ENCODE measurements at regions not wholly inside any gene's neighbourhood (a gene's known extent, or its start where the extent isn't known, plus 50 kb on each side); places are given as distances from the start of the nearest gene placed in this dataset.

DNA sequence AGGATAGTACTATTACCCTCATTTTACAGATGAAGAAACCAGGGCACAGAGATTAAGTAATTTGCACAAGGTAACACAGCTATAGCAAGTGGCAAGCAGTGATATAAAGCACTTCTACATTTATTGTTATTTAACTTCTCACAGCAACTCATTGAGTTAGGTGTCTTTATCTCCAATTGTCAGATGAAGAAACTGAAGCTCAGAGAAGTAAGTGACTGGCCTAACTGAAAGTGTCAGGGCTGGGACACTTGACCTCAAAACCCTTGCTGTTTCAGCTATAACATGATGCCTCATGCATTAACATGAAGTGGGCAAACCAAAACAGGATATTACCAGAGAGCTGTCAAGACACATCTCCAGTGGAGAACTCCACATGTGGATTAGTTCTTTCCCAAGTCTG, 65.8 kb upstream of the LEKR1 start:
- TF ChIP-seq GATA2 (IDR thresholded peaks at IDR 0.05; ENCODE audit: low read depth, low read length) (no peak), GATA3 (IDR thresholded peaks at IDR 0.05; ENCODE audit: low read depth, low read length) (no peak)

DNA sequence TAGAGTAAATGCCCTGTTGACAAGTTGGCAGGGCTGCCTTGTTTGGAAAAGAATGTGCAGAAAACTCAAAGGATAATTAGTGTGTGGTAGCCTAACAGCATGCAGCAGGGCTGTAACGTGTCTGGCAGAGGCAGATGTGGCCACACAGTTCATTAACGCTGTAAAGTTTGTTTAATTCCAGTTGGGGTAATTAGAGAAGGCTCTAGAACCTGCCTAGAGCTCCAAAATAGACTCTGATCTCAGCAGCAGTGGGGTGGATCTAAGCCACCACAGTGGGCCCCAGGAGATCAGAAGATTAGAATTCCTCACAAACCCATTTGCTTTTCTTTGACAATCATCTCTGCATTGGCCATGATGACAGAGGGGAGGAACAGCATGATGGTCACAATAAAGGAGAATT, 65.1 kb upstream of the LEKR1 start:
- TF ChIP-seq GATA2 (IDR thresholded peaks at IDR 0.05; ENCODE audit: low read depth, low read length) (no peak), GATA3 (IDR thresholded peaks at IDR 0.05; ENCODE audit: low read depth, low read length) (no peak)

DNA sequence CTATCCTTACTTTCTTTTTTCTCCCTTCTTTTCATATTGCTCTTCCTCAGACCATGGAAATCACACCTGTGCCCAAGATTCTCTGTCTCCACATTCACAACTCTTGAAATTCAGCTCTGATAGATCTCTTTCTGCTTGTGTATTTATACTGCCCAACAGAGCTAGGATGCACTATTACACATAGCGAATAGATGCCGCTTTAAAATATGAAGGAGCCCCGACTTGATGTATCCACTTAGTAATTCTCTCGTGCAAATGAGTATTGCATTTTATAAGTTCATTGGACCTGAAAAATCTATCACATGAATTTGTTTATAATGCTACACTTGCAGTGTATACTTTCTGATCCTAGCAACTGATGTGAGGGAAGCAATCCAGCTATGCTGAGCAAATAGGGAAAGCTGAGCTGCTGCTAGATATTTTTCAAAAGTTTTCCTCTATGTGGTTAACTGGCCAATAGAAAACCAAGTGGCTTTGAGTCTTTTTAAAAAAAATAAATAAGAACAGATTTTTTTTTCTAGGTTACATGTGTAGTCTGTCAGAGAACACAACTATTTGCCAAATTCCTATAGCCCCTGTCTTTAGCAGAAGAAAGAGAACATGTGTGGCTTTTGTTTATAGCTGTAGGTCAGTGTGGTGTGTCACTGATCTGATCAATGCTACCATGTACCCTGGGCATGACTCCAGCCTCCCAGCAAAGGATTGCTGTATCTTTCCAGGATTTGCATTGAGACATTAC, 64.3 kb upstream of the LEKR1 start:
- no peak for TF ChIP-seq GATA2 (IDR thresholded peaks at IDR 0.05; ENCODE audit: low read depth, low read length)
- TF ChIP-seq GATA3 (IDR thresholded peaks at IDR 0.05; ENCODE audit: low read depth, low read length), result no peak

DNA sequence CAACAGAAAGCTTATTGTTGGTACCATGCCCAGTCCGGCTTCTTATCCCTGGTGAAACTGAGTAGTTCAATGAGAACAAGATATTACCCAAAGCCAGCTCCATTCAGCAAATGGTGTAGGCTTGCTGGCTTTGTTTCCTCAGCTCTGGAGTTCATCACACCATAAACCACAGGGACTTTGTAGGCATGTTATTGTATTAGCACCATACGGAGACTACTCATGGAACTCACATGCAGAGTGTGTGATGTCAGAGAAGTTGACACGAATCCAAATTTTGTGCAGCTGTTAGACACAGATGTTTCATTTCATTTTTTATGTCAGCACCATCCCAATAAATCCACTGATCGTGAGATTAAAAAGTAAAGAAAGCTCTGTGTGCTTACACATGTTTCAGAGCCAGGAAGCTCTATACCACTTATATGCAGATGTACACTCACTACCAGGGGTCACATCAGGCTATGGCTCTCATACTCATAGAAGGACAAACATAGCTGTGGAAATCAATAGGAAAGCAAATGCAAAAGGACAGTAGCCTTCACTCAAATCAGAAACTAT, 63.4 kb upstream of the LEKR1 start:
- peak; percentile 71; the same call in 1 of the 2 replicates for TF ChIP-seq GATA2 (IDR thresholded peaks at IDR 0.05; ENCODE audit: low read depth, low read length)
- peak; percentile 61; the same call in 1 of the 2 replicates for TF ChIP-seq GATA3 (IDR thresholded peaks at IDR 0.05; ENCODE audit: low read depth, low read length)

DNA sequence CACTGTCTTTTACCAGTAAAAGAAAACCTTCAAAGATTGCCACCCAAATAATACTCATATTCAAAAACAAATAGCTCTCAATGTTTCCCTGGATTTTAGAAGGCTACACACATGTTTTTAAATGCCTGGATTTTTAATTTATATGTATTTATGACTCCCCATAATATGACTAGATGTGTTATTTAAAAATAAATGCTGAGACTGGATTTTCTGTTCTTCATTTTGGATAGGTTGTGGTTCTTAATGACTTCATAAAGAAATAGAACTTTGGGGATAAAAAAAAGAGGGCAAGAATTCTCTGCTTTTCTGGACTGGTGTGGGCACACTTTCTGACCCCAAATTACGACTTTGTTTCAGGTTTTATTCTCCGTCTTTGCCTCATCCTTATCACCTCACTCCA, 62.8 kb upstream of the LEKR1 start:
- TF ChIP-seq GATA3 (IDR thresholded peaks at IDR 0.05; ENCODE audit: low read depth, low read length) (no peak), GATA2 (IDR thresholded peaks at IDR 0.05; ENCODE audit: low read depth, low read length) (no peak)

DNA sequence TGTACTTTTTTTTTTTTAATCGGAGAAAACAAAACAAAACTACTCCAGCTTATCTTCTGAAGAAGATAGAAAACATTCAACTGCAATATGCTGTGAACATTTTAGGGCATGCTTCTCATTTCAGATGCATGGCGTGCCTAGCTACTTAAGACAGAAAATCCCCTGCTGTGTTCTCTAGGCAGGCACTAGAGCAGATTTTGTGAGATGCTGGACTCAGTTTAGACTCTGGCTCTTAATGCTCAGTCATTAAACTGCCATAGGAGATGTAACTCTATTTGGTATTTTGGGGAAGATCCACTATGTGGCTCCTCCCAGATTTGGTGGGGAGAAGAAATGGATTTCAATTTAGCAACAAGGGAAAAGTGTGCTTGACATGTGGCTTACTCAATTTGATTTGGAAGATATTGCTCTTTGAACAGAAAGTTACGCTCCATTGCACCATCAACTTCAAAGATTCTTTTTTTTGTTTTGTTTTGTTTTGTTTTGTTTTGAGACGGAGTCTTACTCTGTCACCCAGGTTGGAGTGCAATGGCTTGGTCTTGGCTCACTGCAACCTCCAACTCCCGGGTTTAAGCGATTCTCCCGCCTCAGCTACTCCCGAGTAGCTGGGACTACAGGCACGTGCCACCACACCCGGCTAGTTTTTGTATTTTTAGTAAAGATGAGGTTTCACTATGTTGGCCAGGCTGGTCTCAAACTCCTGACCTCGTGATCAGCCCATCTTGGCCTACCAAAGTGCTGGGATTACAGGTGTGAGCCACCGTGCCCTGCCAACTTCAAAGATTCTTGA, 62.0 kb upstream of the LEKR1 start:
- no peak for TF ChIP-seq GATA3 (IDR thresholded peaks at IDR 0.05; ENCODE audit: low read depth, low read length)
- TF ChIP-seq GATA2 (IDR thresholded peaks at IDR 0.05; ENCODE audit: low read depth, low read length), result no peak

DNA sequence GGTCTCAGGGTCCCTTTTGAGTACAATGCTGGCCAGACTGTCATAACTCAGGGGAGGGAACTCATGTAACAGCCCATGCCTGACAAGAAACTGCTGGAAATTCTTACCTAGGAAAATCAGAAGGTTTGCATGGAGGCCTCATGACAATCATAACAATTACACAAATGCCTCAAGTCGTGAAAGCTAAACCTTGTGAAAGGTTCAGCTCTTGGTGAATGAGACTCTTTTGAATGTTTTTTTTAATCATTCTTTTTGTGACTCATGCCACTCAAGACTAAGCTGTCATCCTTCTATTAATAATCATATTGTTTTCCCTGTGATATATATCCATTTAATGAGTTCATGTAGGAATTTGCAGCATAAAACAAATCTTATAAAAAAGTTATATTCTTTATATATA, 61.4 kb upstream of the LEKR1 start:
- TF ChIP-seq GATA2 (IDR thresholded peaks at IDR 0.05; ENCODE audit: low read depth, low read length) (no peak), GATA3 (IDR thresholded peaks at IDR 0.05; ENCODE audit: low read depth, low read length) (no peak)

DNA sequence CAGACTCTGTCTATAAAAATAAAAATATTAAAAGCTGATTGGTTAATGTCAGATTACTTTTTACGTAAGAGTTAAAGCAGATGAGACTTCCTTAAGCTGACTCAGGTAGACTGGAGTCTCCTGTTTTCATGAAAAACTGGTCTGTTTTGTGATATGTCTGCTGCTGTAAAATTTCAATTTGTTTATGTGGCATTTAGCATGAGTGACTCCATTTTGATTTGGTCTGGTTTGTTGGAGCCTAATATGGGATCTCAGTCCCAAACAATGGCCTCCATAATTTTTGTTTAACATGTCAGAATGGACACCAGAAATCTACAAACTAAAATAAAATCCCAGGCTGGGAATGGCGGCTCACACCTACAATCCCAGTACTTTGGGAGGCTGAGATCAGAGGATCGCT, 57.8 kb upstream of the LEKR1 start:
- TF ChIP-seq GATA3 (IDR thresholded peaks at IDR 0.05; ENCODE audit: low read depth, low read length), result no peak
- TF ChIP-seq GATA2 (IDR thresholded peaks at IDR 0.05; ENCODE audit: low read depth, low read length), result no peak

DNA sequence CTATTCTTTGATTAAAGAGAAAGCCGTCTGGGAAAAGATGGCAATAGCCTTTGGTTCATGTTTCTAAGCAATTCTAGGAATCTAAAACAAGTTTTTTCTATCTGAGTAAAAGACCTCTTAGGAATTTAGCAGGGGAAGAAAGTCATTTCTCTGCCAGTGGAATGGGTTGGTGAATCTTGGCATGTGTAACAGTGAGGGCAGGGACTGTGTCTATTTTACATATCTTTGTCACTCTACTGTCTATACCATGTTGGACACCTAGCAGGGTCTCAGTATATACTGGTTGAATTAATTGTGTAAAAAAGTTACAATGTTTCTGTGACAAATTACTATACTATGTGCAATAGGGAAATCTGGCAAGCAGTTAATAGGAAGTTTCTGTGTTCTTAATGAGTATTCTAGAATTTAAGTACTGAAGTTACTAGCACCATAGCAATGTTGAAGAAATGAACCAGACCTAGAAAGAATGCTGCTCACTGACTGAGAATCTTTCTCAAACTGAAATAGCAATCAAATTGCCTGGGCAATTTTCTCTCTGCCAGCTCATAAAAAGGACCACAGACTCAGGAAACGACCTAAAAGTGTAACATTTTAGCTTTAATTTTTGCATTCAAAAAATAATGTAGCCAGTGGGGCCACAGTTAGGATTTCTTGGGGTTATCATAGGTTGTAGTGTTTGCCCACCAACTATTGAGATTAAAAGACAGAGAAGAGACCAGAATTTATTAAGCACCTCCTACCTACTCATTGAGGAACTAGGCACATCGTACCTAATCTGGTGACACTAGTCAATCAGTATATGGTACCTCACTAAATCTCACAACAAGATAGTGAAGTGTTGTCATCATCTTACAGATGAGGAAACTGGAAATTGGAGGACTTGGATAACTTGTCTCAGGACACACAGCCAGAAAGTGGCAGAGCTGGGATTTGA, 56.2 kb upstream of the LEKR1 start:
- no peak for TF ChIP-seq GATA3 (IDR thresholded peaks at IDR 0.05; ENCODE audit: low read depth, low read length)
- no peak for TF ChIP-seq GATA2 (IDR thresholded peaks at IDR 0.05; ENCODE audit: low read depth, low read length)

DNA sequence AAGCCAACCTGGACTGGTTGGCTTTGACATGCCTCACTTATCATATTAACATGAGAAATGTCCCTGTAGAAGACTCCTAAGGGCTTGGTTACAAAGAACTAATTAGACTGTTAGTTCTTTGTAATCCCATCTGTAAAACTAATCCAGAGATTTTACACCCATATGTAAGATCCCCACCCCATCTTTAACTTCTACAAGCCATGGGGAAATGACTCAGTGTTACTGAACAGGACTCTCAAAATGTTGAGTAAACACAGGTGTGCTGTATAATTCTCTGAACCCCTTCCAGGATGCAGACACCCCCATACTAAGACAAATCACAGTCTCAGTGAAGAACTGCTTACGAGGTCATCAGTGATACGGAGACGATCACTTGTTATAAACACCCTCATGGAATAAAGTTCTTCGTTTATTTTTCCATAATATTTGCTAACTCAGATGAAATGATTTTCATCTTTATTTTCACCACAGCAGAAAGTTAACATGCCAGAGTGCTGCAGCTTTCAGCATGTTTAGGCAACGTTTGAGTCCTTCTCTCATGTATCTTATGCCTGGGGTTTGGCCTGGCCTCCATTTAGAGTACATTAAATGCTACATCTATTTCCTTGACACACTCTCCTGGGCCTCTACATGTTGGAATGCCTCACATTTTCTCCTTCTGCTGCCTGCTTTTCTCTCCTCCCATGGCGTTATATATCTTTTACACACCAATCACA, 55.3 kb upstream of the LEKR1 start:
- TF ChIP-seq GATA3 (IDR thresholded peaks at IDR 0.05; ENCODE audit: low read depth, low read length) (no peak), GATA2 (IDR thresholded peaks at IDR 0.05; ENCODE audit: low read depth, low read length) (no peak)

DNA sequence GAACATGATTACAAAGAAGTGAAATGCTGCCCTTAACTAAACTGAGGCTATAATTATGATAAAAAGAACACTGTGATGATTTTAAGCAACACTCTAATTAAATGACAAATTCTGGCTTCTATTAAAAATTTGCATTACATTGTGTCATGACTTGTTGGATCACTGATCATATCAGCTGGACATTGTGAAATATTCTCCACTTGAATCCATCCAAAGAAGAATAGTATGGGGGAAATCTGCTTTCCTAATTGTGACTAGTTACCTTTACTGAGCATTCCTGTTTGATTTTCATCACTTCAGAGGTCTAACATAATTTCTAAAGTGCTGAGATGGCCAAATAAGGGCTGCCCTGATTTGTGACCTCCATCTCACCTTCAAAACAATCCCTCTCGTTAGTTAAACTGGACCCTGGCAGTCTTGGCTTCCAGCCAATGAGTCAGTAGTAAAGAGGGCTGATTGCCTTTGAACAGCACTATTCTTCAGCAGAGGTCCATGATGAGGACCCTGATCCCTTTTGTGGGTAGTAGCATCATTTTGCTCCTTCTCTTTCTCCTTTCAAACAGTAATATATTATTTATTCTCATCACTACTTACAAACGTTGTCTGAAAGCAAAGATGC, 53.5 kb upstream of the LEKR1 start:
- TF ChIP-seq GATA2 (IDR thresholded peaks at IDR 0.05; ENCODE audit: low read depth, low read length) (no peak), GATA3 (IDR thresholded peaks at IDR 0.05; ENCODE audit: low read depth, low read length) (no peak)

DNA sequence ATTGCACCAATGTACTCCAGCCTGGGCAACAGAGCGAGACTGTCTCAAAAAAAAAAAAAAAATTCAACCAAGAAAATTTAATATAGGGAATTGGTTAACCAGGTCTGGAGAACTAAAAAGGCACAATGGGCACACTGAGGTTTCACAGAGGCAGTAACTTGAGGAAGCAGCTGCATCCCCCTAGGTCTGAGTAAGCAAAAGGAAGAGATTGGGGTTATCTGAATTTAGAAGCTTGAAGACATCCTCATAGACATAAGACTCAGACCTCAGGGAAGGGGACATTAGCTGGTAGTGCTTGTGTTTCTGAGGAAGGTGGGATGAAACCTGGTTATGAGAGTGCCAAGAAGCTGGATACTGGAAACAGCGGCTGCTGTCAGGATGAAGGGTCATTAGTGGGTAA, 50.1 kb upstream of the LEKR1 start:
- no peak for TF ChIP-seq GATA3 (IDR thresholded peaks at IDR 0.05; ENCODE audit: low read depth, low read length)
- no peak for TF ChIP-seq GATA2 (IDR thresholded peaks at IDR 0.05; ENCODE audit: low read depth, low read length)

All from SH-SY5Y (cell line).